Upper lobe of left lung (tissue), 6 donors: ENCODE measurements at regions not wholly inside any gene's neighbourhood (a gene's known extent, or its start where the extent isn't known, plus 50 kb on each side); places are given as distances from the start of the nearest gene placed in this dataset.
A peak's percentile ranks its signal among the peaks of the same experiment; 100 is the strongest.

Experiments
- ATAC-seq, 2 donors: fragments of 200-7000 bp; cut with Tn5 transposase; one replicate each; pipeline ENCODE4 v1.9.1; 2022; ENCODE audit warnings: mild to moderate bottlenecking in 2 of 2, moderate library complexity in 2 of 2; ENCODE audit not compliant: low FRiP score in 2 of 2
- DNase-seq, 2 donors: peaks; one replicate each; pipeline ENCODE4 v3.0.0-alpha.2; 2019 to 2020
- H3K27ac ChIP-seq, 4 donors: fragments of 200-600 bp; sonication (generic); one replicate each; pipeline ENCODE4 v1.5.1; 2016 to 2019
- H3K27me3 ChIP-seq, 4 donors: fragments of 200-600 bp; sonication (generic); one replicate each; pipeline ENCODE4 v1.5.1; 2017 to 2019
- H3K36me3 ChIP-seq, 4 donors: fragments of 200-600 bp; sonication (generic); one replicate each; pipeline ENCODE4 v1.5.1; 2016 to 2019
- H3K4me1 ChIP-seq, 4 donors: fragments of 200-600 bp; sonication (generic); one replicate each; pipeline ENCODE4 v1.5.1; 2018 to 2019
- H3K4me3 ChIP-seq, 4 donors: fragments of 200-600 bp; sonication (generic); one replicate each; pipeline ENCODE4 v1.5.1; 2017 to 2019; ENCODE audit warnings: mild to moderate bottlenecking in 2 of 4, moderate library complexity in 1 of 4
- H3K9me3 ChIP-seq, 4 donors: fragments of 200-600 bp; sonication (generic); one replicate each; pipeline ENCODE4 v1.5.1; 2018 to 2019
- CTCF ChIP-seq, 6 experiments: fragments of 450-650 bp in 4 of 6; fragments of 200-600 bp in 2 of 6; sonication (generic) in 2 of 6; IDR thresholded peaks; one replicate each; pipeline ENCODE4 v1.5.1; 2016 to 2019; ENCODE audit warnings: antibody characterized with exemption in 6 of 6
- EP300 ChIP-seq, 4 donors: sonication (generic); formaldehyde crosslinking; IDR thresholded peaks; one replicate each; pipeline ENCODE4 v1.5.1; 2017; ENCODE audit warnings: antibody characterized with exemption in 4 of 4, control low read depth in 2 of 4
- POLR2A ChIP-seq, 4 donors: fragments of 450-650 bp; IDR thresholded peaks; one replicate each; pipeline ENCODE4 v1.5.1; 2016 to 2017; ENCODE audit warnings: antibody characterized with exemption in 4 of 4, mild to moderate bottlenecking in 2 of 4
- POLR2AphosphoS5 ChIP-seq, 2 donors: sonication (generic); formaldehyde crosslinking; IDR thresholded peaks; one replicate each; pipeline ENCODE4 v1.5.1; 2017; ENCODE audit warnings: antibody characterized with exemption in 2 of 2
- WGBS, 2 donors: methylation state at CpG; one replicate each; pipeline ENCODE4 v1.1.5; 2017 to 2018; 5-methylcytosine and 5-hydroxymethylcytosine counted together
- small RNA-seq, 4 donors: library from RNA; depleted of rRNA; stranded (forward); fragments of <200 nt; gene quantifications; one replicate each; pipeline ENCODE3, GENCODE V24; 2016
- donor health status: DM: no; HTN: no; CAD: no; lungs with moderate emphysema.
- donor health status: DM: no; HTN: yes; CAD: no; lungs with severe emphysema.

GRCh38 chr2:41994661-41995060 is 53.2 kb upstream of the PKDCC start:
- Histone ChIP-seq H3K4me3 (no peak overlapping the region), H3K27me3 (no peaks in the 10 kb centered on the region), H3K27ac (no peak overlapping the region), H3K9me3 (no peaks in the 10 kb centered on the region), H3K4me1 (peaks cover 0 to 3% (median 0%) of the 10 kb centered on the region in 4 donors), H3K36me3 (no peaks in the 10 kb centered on the region)
- WGBS, 2 donors: 91 to 94% methylated on average over 8 of the region's 8 CpGs
- TF ChIP-seq CTCF (IDR thresholded peaks at IDR 0.05) (no peak), POLR2AphosphoS5 (IDR thresholded peaks at IDR 0.05) (no peak)
- ATAC-seq (peak in 1 of 2 donors; percentile 21), DNase-seq (no peak)

GRCh38 chr2:41997561-41997960 is 50.3 kb upstream of the PKDCC start:
- H3K27me3 ChIP-seq: no peaks in the 10 kb centered on the region
- ATAC-seq (no peak), DNase-seq (no peak)
- peaks cover 0 to 3% (median 0%) of the 10 kb centered on the region in 4 donors for H3K4me1 ChIP-seq
- H3K27ac ChIP-seq: no peak overlapping the region
- H3K9me3 ChIP-seq: no peaks in the 10 kb centered on the region
- WGBS, 2 donors: 81 to 96% methylated on average over 4 of the region's 4 CpGs
- H3K36me3 ChIP-seq: no peaks in the 10 kb centered on the region
- TF ChIP-seq EP300 (IDR thresholded peaks at IDR 0.05) (no peak), POLR2AphosphoS5 (IDR thresholded peaks at IDR 0.05) (no peak), CTCF (IDR thresholded peaks at IDR 0.05) (no peak), POLR2A (IDR thresholded peaks at IDR 0.05) (no peak)
- H3K4me3 ChIP-seq: no peak overlapping the region

Small RNAs in the stretch of these regions (small RNA-seq; reads per million reads assigned to genes)
- gene RF00019 (0 reads per million in 4 donors), gene RNU4-63P (0 reads per million in 4 donors)
